DND-41 (cell line): ENCODE measurements at regions not wholly inside any gene's neighbourhood (a gene's known extent, or its start where the extent isn't known, plus 50 kb on each side); places are given as distances from the start of the nearest gene placed in this dataset.

Experiments used
- ATAC-seq: fragments of 200-7000 bp; cut with Tn5 transposase; 3 replicates; pipeline ENCODE4 v1.9.1; 2021; ENCODE audit warnings: low read depth; ENCODE audit not compliant: insufficient read depth
- DNase-seq: peaks from one replicate; pipeline ENCODE4 v3.0.0-alpha.2; 2020
- H2AFZ ChIP-seq: 2 replicates; pipeline ENCODE4 v1.6.0; 2012; ENCODE audit warnings: low read depth, low read length
- H3K27ac ChIP-seq: 2 replicates; pipeline ENCODE4 v1.5.1; 2012; ENCODE audit warnings: low read length, inconsistent platforms
- H3K27me3 ChIP-seq: fragments of 200-600 bp; sonication (generic); 2 replicates; pipeline ENCODE4 v1.6.0; 2012; ENCODE audit warnings: low read length, mild to moderate bottlenecking, inconsistent platforms; ENCODE audit not compliant: insufficient read depth, poor library complexity
- H3K36me3 ChIP-seq: 2 replicates; pipeline ENCODE4 v1.5.1; 2012; ENCODE audit warnings: low read length, inconsistent platforms; ENCODE audit not compliant: insufficient read depth
- H3K4me1 ChIP-seq: 2 replicates; pipeline ENCODE4 v1.5.1; 2012; ENCODE audit warnings: mild to moderate bottlenecking, low read length; ENCODE audit not compliant: insufficient read depth
- H3K4me2 ChIP-seq: 2 replicates; pipeline ENCODE4 v1.6.0; 2012; ENCODE audit warnings: mild to moderate bottlenecking, moderate library complexity, low read length, inconsistent platforms; ENCODE audit not compliant: insufficient read depth
- H3K4me3 ChIP-seq, 2 experiments: fragments of 200-600 bp in 1 of 2; shearing (Covaris generic) in 1 of 2; 2 replicates each; pipeline ENCODE4 v1.5.1; 2012 to 2016; ENCODE audit warnings: inconsistent platforms in 2 of 2, low read length in 2 of 2, mild to moderate bottlenecking in 2 of 2, low read depth in 1 of 2, moderate library complexity in 1 of 2
- H3K79me2 ChIP-seq: 2 replicates; pipeline ENCODE4 v1.6.0; 2012; ENCODE audit warnings: low read length, inconsistent platforms; ENCODE audit not compliant: insufficient read depth
- H3K9ac ChIP-seq: 2 replicates; pipeline ENCODE4 v1.6.0; 2012; ENCODE audit warnings: low read depth, mild to moderate bottlenecking, inconsistent platforms, low read length, moderate library complexity
- H3K9me3 ChIP-seq: 2 replicates; pipeline ENCODE4 v1.5.1; 2012; ENCODE audit warnings: low read length, moderate library complexity, mild to moderate bottlenecking, inconsistent platforms; ENCODE audit not compliant: insufficient read depth, severe bottlenecking
- H4K20me1 ChIP-seq: 2 replicates; pipeline ENCODE4 v1.6.0; 2012; ENCODE audit warnings: low read length; ENCODE audit not compliant: insufficient read depth
- EZH2 ChIP-seq: IDR thresholded peaks from 3 replicates; pipeline ENCODE4 v1.6.1; 2012; ENCODE audit warnings: borderline replicate concordance, low read depth, mild to moderate bottlenecking, moderate library complexity, low read length, inconsistent platforms; ENCODE audit not compliant: severe bottlenecking
- TF ChIP-seq, protein P1 (sequence below): IDR thresholded peaks from 2 replicates; pipeline ENCODE4 v1.5.1; 2012; ENCODE audit warnings: borderline replicate concordance, low read length, moderate library complexity, mild to moderate bottlenecking; ENCODE audit not compliant: poor library complexity, severe bottlenecking; ENCODE audit errors: extremely low read depth

DNA sequence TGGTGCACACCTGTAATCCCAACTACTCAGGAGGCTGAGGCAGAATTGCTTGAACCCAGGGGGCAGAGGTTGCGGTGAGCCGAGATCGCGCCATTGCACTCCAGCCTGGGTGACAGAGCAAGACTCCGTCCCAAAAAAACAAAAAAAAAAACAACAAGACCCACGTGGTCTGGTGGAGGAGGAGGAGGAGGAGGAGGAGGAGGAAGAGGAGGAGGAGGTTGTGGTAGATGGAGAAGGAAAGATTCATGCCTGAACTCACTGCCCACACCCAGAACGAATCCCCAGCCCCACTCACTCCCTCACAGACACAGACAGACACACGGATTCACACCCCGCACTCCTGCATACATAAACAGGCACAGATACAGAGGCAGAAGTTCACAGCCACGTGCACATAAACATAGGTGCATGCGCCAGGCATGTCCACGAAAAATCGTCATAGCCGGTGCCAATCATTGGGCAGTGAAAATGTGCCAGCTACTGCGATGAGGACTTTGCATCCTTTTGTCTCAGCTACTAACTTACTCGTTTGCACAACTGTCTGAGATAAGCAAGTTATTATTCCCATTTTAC is 138.5 kb downstream of the WSCD1 start:
- Histone ChIP-seq H3K4me1 (no peaks in the 10 kb centered on the region), H2AFZ (no peak overlapping the region), H3K36me3 (no peaks in the 10 kb centered on the region), H4K20me1 (0 out of 2 replicates have a peak, but pooled peaks cover 3% of the 10 kb centered on the region), H3K9ac (no peak overlapping the region), H3K4me2 (no peak overlapping the region), H3K4me3 (no peak overlapping the region), H3K27me3 (no peaks in the 10 kb centered on the region), H3K9me3 (no peaks in the 10 kb centered on the region), H3K79me2 (no peaks in the 10 kb centered on the region), H3K27ac (no peak overlapping the region)
- TF ChIP-seq EZH2: no peak
- TF ChIP-seq, protein P1, sequence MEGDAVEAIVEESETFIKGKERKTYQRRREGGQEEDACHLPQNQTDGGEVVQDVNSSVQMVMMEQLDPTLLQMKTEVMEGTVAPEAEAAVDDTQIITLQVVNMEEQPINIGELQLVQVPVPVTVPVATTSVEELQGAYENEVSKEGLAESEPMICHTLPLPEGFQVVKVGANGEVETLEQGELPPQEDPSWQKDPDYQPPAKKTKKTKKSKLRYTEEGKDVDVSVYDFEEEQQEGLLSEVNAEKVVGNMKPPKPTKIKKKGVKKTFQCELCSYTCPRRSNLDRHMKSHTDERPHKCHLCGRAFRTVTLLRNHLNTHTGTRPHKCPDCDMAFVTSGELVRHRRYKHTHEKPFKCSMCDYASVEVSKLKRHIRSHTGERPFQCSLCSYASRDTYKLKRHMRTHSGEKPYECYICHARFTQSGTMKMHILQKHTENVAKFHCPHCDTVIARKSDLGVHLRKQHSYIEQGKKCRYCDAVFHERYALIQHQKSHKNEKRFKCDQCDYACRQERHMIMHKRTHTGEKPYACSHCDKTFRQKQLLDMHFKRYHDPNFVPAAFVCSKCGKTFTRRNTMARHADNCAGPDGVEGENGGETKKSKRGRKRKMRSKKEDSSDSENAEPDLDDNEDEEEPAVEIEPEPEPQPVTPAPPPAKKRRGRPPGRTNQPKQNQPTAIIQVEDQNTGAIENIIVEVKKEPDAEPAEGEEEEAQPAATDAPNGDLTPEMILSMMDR: no peak
- ATAC-seq: no peak
- DNase-seq: no peak

DNA sequence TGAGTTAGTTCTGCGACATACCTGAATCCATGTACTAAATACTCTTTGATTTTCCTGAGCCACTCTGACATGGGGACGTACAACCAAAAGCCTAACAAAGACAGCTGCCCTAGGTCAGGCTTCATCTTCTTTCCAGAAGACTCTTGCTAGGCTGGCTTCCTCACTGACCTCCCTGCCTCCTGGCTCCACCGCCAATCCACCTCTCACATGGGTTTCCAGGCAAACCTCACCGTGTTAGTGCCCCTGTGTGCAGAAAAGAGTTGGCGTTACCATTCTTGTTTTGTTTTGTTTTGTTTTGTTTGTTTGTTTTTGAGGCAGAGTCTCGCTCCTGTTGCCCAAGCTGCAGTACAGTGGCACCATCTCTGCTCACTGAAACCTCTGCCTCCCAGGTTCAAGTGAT is 135.3 kb downstream of the WSCD1 start:
- TF ChIP-seq EZH2: no peak
- TF ChIP-seq, protein P1: no peak
- Histone ChIP-seq H2AFZ (no peak overlapping the region), H3K36me3 (no peaks in the 10 kb centered on the region), H3K27me3 (no peaks in the 10 kb centered on the region), H4K20me1 (0 out of 2 replicates have a peak, but pooled peaks cover 3% of the 10 kb centered on the region), H3K4me3 (no peak overlapping the region), H3K9me3 (no peaks in the 10 kb centered on the region), H3K27ac (no peak overlapping the region), H3K79me2 (no peaks in the 10 kb centered on the region), H3K4me1 (no peaks in the 10 kb centered on the region), H3K4me2 (no peak overlapping the region), H3K9ac (no peak overlapping the region)
- no peak for ATAC-seq
- DNase-seq: no peak

DNA sequence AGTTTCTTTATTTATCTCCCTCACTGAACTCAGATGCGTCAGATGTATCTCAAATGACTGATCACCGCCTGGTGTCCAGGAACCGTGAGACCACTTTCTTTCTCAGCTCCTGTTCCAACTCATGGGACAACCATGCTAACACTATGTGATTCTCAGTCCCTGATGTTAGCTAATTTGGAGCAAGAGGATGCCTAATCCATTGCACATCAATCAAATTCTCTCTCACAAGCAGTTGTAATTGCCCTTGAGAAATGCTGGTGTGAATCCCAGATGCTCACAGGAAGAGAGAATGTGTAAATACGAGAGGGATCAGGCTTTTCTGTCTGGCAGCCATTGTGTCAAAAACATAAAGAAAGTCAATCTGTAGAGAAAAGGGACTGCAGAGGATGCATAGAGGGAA is 134.9 kb downstream of the WSCD1 start:
- ATAC-seq: no peak
- no peaks in the 10 kb centered on the region for H3K36me3 ChIP-seq
- TF ChIP-seq EZH2: no peak
- TF ChIP-seq, protein P1: no peak
- 0 out of 2 replicates have a peak, but pooled peaks cover 3% of the 10 kb centered on the region for H4K20me1 ChIP-seq
- no peaks in the 10 kb centered on the region for H3K27me3 ChIP-seq
- no peak overlapping the region for H3K27ac ChIP-seq
- no peak for DNase-seq
- H3K79me2 ChIP-seq: no peaks in the 10 kb centered on the region
- no peak overlapping the region for H2AFZ ChIP-seq
- H3K4me1 ChIP-seq: no peaks in the 10 kb centered on the region
- H3K4me3 ChIP-seq: no peak overlapping the region
- H3K4me2 ChIP-seq: no peak overlapping the region
- no peaks in the 10 kb centered on the region for H3K9me3 ChIP-seq
- no peak overlapping the region for H3K9ac ChIP-seq

DNA sequence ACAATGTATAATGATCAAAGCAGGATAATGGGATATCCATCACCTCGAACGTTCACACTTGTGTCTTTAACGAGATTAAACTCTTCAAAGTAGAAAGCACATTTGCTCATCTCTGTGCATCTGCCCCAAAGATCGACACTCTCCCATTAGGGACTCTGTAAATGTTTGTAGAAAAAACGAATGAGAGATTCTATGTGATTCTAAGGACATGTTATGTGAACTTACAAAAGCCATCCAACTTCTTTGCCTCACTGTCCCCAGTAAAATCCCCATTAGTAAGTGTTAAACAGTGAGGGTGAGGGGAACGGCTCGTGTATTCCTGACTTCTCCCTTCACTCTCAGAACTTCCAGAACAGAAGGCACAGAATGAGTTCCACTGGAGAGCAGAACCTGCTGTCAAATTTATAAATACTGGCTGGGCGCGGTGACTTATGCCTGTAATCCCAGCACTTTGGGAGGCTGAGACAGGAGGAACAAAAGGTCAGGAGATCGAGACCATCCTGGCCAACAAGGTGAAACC is 134.1 kb downstream of the WSCD1 start:
- no peak for DNase-seq

More for the DNA sequence above, 134.1 kb downstream of the WSCD1 start:
- 0 out of 2 replicates have a peak, but pooled peaks cover 3% of the 10 kb centered on the region for H4K20me1 ChIP-seq
- no peak for TF ChIP-seq EZH2
- TF ChIP-seq, protein P1: no peak
- H3K9ac ChIP-seq: no peak overlapping the region
- no peaks in the 10 kb centered on the region for H3K27me3 ChIP-seq
- H3K9me3 ChIP-seq: no peaks in the 10 kb centered on the region
- H3K36me3 ChIP-seq: no peaks in the 10 kb centered on the region
- H3K4me2 ChIP-seq: no peak overlapping the region
- ATAC-seq: no peak
- H3K79me2 ChIP-seq: no peaks in the 10 kb centered on the region
- no peak overlapping the region for H3K4me3 ChIP-seq
- H3K4me1 ChIP-seq: no peaks in the 10 kb centered on the region
- H3K27ac ChIP-seq: no peak overlapping the region
- no peak overlapping the region for H2AFZ ChIP-seq
